SK-N-SH treated with all-trans-retinoic acid at 6 μM for 48 hours (cell line): ENCODE measurements at regions not wholly inside any gene's neighbourhood (a gene's known extent, or its start where the extent isn't known, plus 50 kb on each side); places are given as distances from the start of the nearest gene placed in this dataset.

ENCODE experiments used
- ARNTL ChIP-seq: fragments of 450-650 bp; formaldehyde crosslinking; IDR thresholded peaks from 2 replicates; pipeline ENCODE4 v1.5.0; 2020; ENCODE audit warnings: low read depth, mild to moderate bottlenecking, moderate library complexity, borderline replicate concordance
- BACH2 ChIP-seq: fragments of 250-450 bp; sonication (Bioruptor Pico); IDR thresholded peaks from 2 replicates; pipeline ENCODE4 v1.9.0; 2021; ENCODE audit warnings: mild to moderate bottlenecking, borderline replicate concordance
- ESRRG ChIP-seq: fragments of 250-450 bp; sonication (Bioruptor Pico); IDR thresholded peaks from 2 replicates; pipeline ENCODE4 v1.6.1; 2021; ENCODE audit warnings: mild to moderate bottlenecking
- GLIS3 ChIP-seq: fragments of 250-450 bp; sonication (Bioruptor Pico); IDR thresholded peaks from 2 replicates; pipeline ENCODE4 v1.5.0; 2020; ENCODE audit warnings: mild to moderate bottlenecking, moderate library complexity
- ISL1 ChIP-seq: fragments of 250-450 bp; sonication (Bioruptor Pico); IDR thresholded peaks from 2 replicates; pipeline ENCODE4 v2.1.2; 2022; ENCODE audit warnings: mild to moderate bottlenecking, moderate library complexity
- SNAI2 ChIP-seq: fragments of 250-450 bp; sonication (Bioruptor Pico); IDR thresholded peaks from 2 replicates; pipeline ENCODE4 v1.5.0; 2020; ENCODE audit warnings: mild to moderate bottlenecking, moderate library complexity
- TOX ChIP-seq: fragments of 250-450 bp; sonication (Bioruptor Pico); IDR thresholded peaks from 2 replicates; pipeline ENCODE4 v1.8.0; 2021; ENCODE audit warnings: mild to moderate bottlenecking, moderate library complexity, borderline replicate concordance
- TSHZ2 ChIP-seq: fragments of 250-450 bp; sonication (Bioruptor Pico); IDR thresholded peaks from 2 replicates; pipeline ENCODE4 v1.5.0; 2020; ENCODE audit warnings: mild to moderate bottlenecking, moderate library complexity
- ZFP30 ChIP-seq: fragments of 450-650 bp; formaldehyde crosslinking; IDR thresholded peaks from 2 replicates; pipeline ENCODE4 v1.5.0; 2022; ENCODE audit warnings: mild to moderate bottlenecking, moderate library complexity
- TF ChIP-seq, protein P1 (sequence below): fragments of 250-450 bp; sonication (Bioruptor Pico); IDR thresholded peaks from 2 replicates; pipeline ENCODE4 v1.8.0; 2021; ENCODE audit warnings: low read depth, mild to moderate bottlenecking, moderate library complexity, borderline replicate concordance

- no peak for TF ChIP-seq ISL1 (CRISPR knock-in tag)
- no peak for TF ChIP-seq SNAI2 (CRISPR knock-in tag)
- TF ChIP-seq TOX, result no peak
- no peak for TF ChIP-seq GLIS3 (CRISPR knock-in tag)
- no peak for TF ChIP-seq TSHZ2 (CRISPR knock-in tag)
- no peak for TF ChIP-seq ESRRG (CRISPR knock-in tag)
- TF ChIP-seq, protein P1, sequence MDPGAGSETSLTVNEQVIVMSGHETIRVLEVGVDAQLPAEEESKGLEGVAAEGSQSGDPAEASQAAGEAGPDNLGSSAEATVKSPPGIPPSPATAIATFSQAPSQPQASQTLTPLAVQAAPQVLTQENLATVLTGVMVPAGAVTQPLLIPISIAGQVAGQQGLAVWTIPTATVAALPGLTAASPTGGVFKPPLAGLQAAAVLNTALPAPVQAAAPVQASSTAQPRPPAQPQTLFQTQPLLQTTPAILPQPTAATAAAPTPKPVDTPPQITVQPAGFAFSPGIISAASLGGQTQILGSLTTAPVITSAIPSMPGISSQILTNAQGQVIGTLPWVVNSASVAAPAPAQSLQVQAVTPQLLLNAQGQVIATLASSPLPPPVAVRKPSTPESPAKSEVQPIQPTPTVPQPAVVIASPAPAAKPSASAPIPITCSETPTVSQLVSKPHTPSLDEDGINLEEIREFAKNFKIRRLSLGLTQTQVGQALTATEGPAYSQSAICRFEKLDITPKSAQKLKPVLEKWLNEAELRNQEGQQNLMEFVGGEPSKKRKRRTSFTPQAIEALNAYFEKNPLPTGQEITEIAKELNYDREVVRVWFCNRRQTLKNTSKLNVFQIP (CRISPR knock-in tag), result no peak
- TF ChIP-seq ARNTL, result no peak
- TF ChIP-seq ZFP30, result no peak
- no peak for TF ChIP-seq BACH2 (CRISPR knock-in tag)
These were observed 1458.7 kb downstream of the AACS start for GRCh38 chr12:126523891-126524290.
